ENCODE measurements at regions not wholly inside any gene's neighbourhood (a gene's known extent, or its start where the extent isn't known, plus 50 kb on each side); places are given as distances from the start of the nearest gene placed in this dataset.
"Not testable (repeated sequence)": the region's sequence is repeated elsewhere in the genome, so short reads cannot be mapped to it uniquely, and the experiment has no call there.

- no peaks in the 10 kb centered on the region for H3K27me3 ChIP-seq
- no peaks in the 10 kb centered on the region for H3K4me1 ChIP-seq
- DNase-seq (no peak), ATAC-seq (no peak)
- H3K9me3 ChIP-seq: peaks cover 0 to 9% of the 10 kb centered on the region in 2 donors
- H3K4me3 ChIP-seq: no peak overlapping the region
- intact Hi-C loops (cut with DNase I): no loop called here
- no peak overlapping the region for H3K27ac ChIP-seq
- no peaks in the 10 kb centered on the region for H3K36me3 ChIP-seq
- no peak for TF ChIP-seq CTCF (IDR thresholded peaks at IDR 0.05)
These were observed 947.3 kb upstream of the TMEFF2 start for GRCh38 chr2:193141998-193142397.

- H3K27ac ChIP-seq; DNase-seq; H3K9me3 ChIP-seq; H3K4me1 ChIP-seq; H3K36me3 ChIP-seq; H3K27me3 ChIP-seq; ATAC-seq; intact Hi-C loops (cut with DNase I); H3K4me3 ChIP-seq: not testable (repeated sequence)
These were observed 946.2 kb upstream of the TMEFF2 start for GRCh38 chr2:193140895-193141294.

- ATAC-seq (no peak), DNase-seq (no peak)
- Histone ChIP-seq H3K27me3 (no peaks in the 10 kb centered on the region), H3K4me3 (no peak overlapping the region), H3K9me3 (no peaks in the 10 kb centered on the region), H3K36me3 (no peaks in the 10 kb centered on the region), H3K27ac (no peak overlapping the region), H3K4me1 (no peaks in the 10 kb centered on the region)
- TF ChIP-seq CTCF (IDR thresholded peaks at IDR 0.05): no peak
- intact Hi-C loops (cut with DNase I): no loop called here
These were observed 930.1 kb upstream of the TMEFF2 start for GRCh38 chr2:193124815-193125214.

DNA sequence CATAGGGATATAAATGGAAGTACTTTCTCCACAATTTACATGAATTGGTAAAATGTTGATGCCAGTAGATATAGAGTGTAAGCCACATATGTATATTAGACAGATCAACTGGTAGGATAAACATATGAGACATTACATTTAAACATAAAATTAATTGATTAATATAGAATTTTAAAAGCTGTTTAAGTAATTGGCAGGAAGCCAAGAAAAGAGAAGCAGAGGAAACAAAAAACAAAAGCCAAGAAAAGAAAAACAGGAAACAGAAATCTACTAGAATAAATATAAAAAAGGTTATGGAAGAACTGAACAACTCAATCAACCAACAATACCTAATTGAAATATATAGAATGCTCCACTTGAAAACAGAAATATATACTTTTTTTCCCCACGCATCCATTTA lies 920.1 kb upstream of the TMEFF2 start:
- intact Hi-C loops (cut with DNase I): no loop called here
- no peak for DNase-seq
- Histone ChIP-seq H3K4me1 (no peaks in the 10 kb centered on the region), H3K27me3 (no peaks in the 10 kb centered on the region), H3K4me3 (no peak overlapping the region), H3K36me3 (no peaks in the 10 kb centered on the region), H3K9me3 (no peaks in the 10 kb centered on the region), H3K27ac (no peak overlapping the region)
- TF ChIP-seq CTCF (IDR thresholded peaks at IDR 0.05): no peak
- ATAC-seq: no peak

- H3K27me3 ChIP-seq: no peaks in the 10 kb centered on the region
- H3K4me3 ChIP-seq: no peak overlapping the region
- ATAC-seq (no peak), DNase-seq (no peak)
- H3K4me1 ChIP-seq: no peaks in the 10 kb centered on the region
- no peak for TF ChIP-seq CTCF (IDR thresholded peaks at IDR 0.05)
- no peak overlapping the region for H3K27ac ChIP-seq
- intact Hi-C loops (cut with DNase I): no loop called here
- H3K9me3 ChIP-seq: no peaks in the 10 kb centered on the region
- no peaks in the 10 kb centered on the region for H3K36me3 ChIP-seq
These were observed 918.3 kb upstream of the TMEFF2 start for GRCh38 chr2:193112986-193113385.

DNA sequence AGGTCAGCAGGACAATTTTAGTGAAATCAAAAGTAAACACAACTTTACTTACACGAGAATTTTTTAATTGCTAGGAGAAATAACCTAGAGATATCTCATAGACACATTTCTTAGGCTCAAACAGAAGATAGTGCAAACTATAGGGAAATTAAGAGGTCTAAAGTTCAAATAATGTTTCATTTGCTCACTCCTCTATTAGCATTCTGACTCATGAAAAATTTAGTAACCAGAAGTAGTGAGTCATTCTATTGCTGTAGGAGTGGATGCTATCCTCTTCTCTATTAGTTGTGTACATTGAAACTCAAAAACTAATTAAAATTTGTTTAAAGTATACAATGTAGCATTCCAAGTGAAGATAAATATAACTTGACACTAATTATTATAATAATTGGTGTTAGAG lies 908.3 kb upstream of the TMEFF2 start:
- Histone ChIP-seq H3K27ac (no peak overlapping the region), H3K4me3 (no peak overlapping the region), H3K4me1 (no peaks in the 10 kb centered on the region), H3K36me3 (no peaks in the 10 kb centered on the region), H3K27me3 (no peaks in the 10 kb centered on the region), H3K9me3 (no peaks in the 10 kb centered on the region)
- no peak for TF ChIP-seq CTCF (IDR thresholded peaks at IDR 0.05)
- intact Hi-C loops (cut with DNase I): no loop called here
- no peak for ATAC-seq
- no peak for DNase-seq

Data from left lung (tissue), 4 donors.